ENCODE measurements at regions not wholly inside any gene's neighbourhood (a gene's known extent, or its start where the extent isn't known, plus 50 kb on each side); places are given as distances from the start of the nearest gene placed in this dataset.

GRCh38 chr3:21801631-21802030, 50.6 kb upstream of the ZNF385D start:
- peaks cover 13% of the 10 kb centered on the region for H3K9me3 Mint-ChIP-seq
- H3K27ac Mint-ChIP-seq = no peak overlapping the region
- no peak overlapping the region for H3K4me3 Mint-ChIP-seq
- no peaks in the 10 kb centered on the region for H3K36me3 Mint-ChIP-seq
- TF ChIP-seq, protein P1, sequence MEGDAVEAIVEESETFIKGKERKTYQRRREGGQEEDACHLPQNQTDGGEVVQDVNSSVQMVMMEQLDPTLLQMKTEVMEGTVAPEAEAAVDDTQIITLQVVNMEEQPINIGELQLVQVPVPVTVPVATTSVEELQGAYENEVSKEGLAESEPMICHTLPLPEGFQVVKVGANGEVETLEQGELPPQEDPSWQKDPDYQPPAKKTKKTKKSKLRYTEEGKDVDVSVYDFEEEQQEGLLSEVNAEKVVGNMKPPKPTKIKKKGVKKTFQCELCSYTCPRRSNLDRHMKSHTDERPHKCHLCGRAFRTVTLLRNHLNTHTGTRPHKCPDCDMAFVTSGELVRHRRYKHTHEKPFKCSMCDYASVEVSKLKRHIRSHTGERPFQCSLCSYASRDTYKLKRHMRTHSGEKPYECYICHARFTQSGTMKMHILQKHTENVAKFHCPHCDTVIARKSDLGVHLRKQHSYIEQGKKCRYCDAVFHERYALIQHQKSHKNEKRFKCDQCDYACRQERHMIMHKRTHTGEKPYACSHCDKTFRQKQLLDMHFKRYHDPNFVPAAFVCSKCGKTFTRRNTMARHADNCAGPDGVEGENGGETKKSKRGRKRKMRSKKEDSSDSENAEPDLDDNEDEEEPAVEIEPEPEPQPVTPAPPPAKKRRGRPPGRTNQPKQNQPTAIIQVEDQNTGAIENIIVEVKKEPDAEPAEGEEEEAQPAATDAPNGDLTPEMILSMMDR (conservative IDR thresholded peaks at IDR 0.05) = no peak
- no peak for DNase-seq (ENCODE audit: extremely low spot score, unreplicated experiment)
- H3K4me1 Mint-ChIP-seq (ENCODE audit: unreplicated experiment) = no peaks in the 10 kb centered on the region
- H3K27me3 Mint-ChIP-seq = no peaks in the 10 kb centered on the region

- Mint-ChIP-seq H3K9me3 (peaks cover 7% of the 10 kb centered on the region), H3K27me3 (no peaks in the 10 kb centered on the region), H3K36me3 (no peaks in the 10 kb centered on the region), H3K4me1 (ENCODE audit: unreplicated experiment) (no peaks in the 10 kb centered on the region), H3K27ac (no peak overlapping the region), H3K4me3 (no peak overlapping the region)
- no peak for DNase-seq (ENCODE audit: extremely low spot score, unreplicated experiment)
- TF ChIP-seq, protein P1 (conservative IDR thresholded peaks at IDR 0.05) = no peak
These were observed 52.6 kb upstream of the ZNF385D start for GRCh38 chr3:21803604-21804003.

- no peak overlapping the region for H3K27ac Mint-ChIP-seq
- TF ChIP-seq, protein P1 (conservative IDR thresholded peaks at IDR 0.05) = no peak
- peaks cover 7% of the 10 kb centered on the region for H3K9me3 Mint-ChIP-seq
- no peaks in the 10 kb centered on the region for H3K27me3 Mint-ChIP-seq
- no peak overlapping the region for H3K4me3 Mint-ChIP-seq
- H3K36me3 Mint-ChIP-seq = no peaks in the 10 kb centered on the region
- no peaks in the 10 kb centered on the region for H3K4me1 Mint-ChIP-seq (ENCODE audit: unreplicated experiment)
- DNase-seq (ENCODE audit: extremely low spot score, unreplicated experiment) = no peak
These were observed 53.3 kb upstream of the ZNF385D start for GRCh38 chr3:21804330-21804729.

DNA sequence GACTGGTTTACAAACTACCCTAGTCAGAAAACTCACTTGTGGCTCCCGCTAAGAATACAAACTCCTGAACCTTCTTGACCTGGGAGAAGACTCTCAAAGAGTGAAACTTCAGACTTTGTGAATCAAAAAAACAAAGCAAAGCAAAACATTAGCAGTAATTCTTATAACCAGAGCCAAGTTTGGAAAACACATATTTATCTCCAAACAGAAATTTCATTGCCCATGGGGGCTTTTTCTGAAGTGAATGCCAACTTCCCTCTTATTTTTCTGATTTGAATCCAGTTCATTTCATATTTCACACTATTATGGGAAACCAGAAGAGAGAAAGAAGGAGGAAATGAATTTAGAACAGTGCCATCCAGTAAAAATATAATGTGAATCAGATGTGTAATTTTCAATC, 55.7 kb upstream of the ZNF385D start:
- no peak for DNase-seq (ENCODE audit: extremely low spot score, unreplicated experiment)
- no peaks in the 10 kb centered on the region for H3K27me3 Mint-ChIP-seq
- no peak overlapping the region for H3K4me3 Mint-ChIP-seq
- no peaks in the 10 kb centered on the region for H3K9me3 Mint-ChIP-seq
- no peak overlapping the region for H3K27ac Mint-ChIP-seq
- TF ChIP-seq, protein P1 (conservative IDR thresholded peaks at IDR 0.05) = no peak
- H3K36me3 Mint-ChIP-seq = no peaks in the 10 kb centered on the region
- H3K4me1 Mint-ChIP-seq (ENCODE audit: unreplicated experiment) = no peaks in the 10 kb centered on the region

GRCh38 chr3:21825684-21826083, 74.7 kb upstream of the ZNF385D start:
- H3K36me3 Mint-ChIP-seq = no peaks in the 10 kb centered on the region
- no peaks in the 10 kb centered on the region for H3K4me1 Mint-ChIP-seq (ENCODE audit: unreplicated experiment)
- H3K9me3 Mint-ChIP-seq = peaks cover 4% of the 10 kb centered on the region
- no peak overlapping the region for H3K4me3 Mint-ChIP-seq
- no peak overlapping the region for H3K27ac Mint-ChIP-seq
- TF ChIP-seq, protein P1 (conservative IDR thresholded peaks at IDR 0.05) = no peak
- no peaks in the 10 kb centered on the region for H3K27me3 Mint-ChIP-seq
- no peak for DNase-seq (ENCODE audit: extremely low spot score, unreplicated experiment)

GRCh38 chr3:21826416-21826815, 75.4 kb upstream of the ZNF385D start:
- no peak for DNase-seq (ENCODE audit: extremely low spot score, unreplicated experiment)
- Mint-ChIP-seq H3K27ac (no peak overlapping the region), H3K27me3 (no peaks in the 10 kb centered on the region), H3K4me1 (ENCODE audit: unreplicated experiment) (no peaks in the 10 kb centered on the region), H3K4me3 (no peak overlapping the region), H3K36me3 (no peaks in the 10 kb centered on the region), H3K9me3 (peaks cover 4% of the 10 kb centered on the region)
- TF ChIP-seq, protein P1 (conservative IDR thresholded peaks at IDR 0.05) = no peak
